ENCODE measurements at regions not wholly inside any gene's neighbourhood (a gene's known extent, or its start where the extent isn't known, plus 50 kb on each side); places are given as distances from the start of the nearest gene placed in this dataset.

GRCh38 chr7:148950806-148951205 is 66.7 kb upstream of the EZH2 start:
- no peak for ATAC-seq
- intact Hi-C loops (cut with micrococcal nuclease; ENCODE audit: unreplicated experiment), result no loop called here
- Histone ChIP-seq H3K9ac (ENCODE audit: insufficient read depth, low read depth, low read length) (no peak overlapping the region), H3K27ac (ENCODE audit: extremely low read length, insufficient read depth, low read length) (no peak overlapping the region), H3K4me1 (ENCODE audit: insufficient read depth, low read length) (peaks cover 20% of the 10 kb centered on the region), H3K79me2 (ENCODE audit: insufficient read depth, low read length) (no peaks in the 10 kb centered on the region), H3K36me3 (replicated peaks in 1 of 2; ENCODE audit: control insufficient read depth in 1 of 2, insufficient read depth in 2 of 2, low read length in 2 of 2) (no peaks in the 10 kb centered on the region), H3K27me3 (ENCODE audit: control insufficient read depth in 1 of 2, insufficient read depth in 2 of 2, low read length in 2 of 2) (no peaks in the 10 kb centered on the region; a peak in 1 of 5 replicates), H3K9me3 (ENCODE audit: low read length) (no peaks in the 10 kb centered on the region), H3K4me2 (ENCODE audit: low read depth, low read length) (no peak overlapping the region), H2AFZ (ENCODE audit: low read length) (no peak overlapping the region), H4K20me1 (ENCODE audit: insufficient read depth, low read length) (no peaks in the 10 kb centered on the region), H3K4me3 (replicated peaks in 1 of 3; ENCODE audit: insufficient read depth in 1 of 3, low read depth in 2 of 3, low read length in 3 of 3) (no peak overlapping the region)
- WGBS (ENCODE audit: low lambda C conversion rate), result 40% methylated on average over 4 of the region's 4 CpGs
- in situ Hi-C loops (cut with HindIII; ENCODE audit: extremely low pct_ligation_motif_present, low pct_unique_long_range_greater_than_20kb), result loop anchor here (25.0 kb wide), 1 partner anchor 689 kb away; no protein-coding TSS in a partner anchor
- CTCF ChIA-PET (ENCODE audit: low intra/inter-chr PET ratio, low total read pairs), result no interaction called here
- BruUV-seq (replicated peaks), result no TSS peak
- no peak for FAIRE-seq
- POLR2A ChIA-PET, result no interaction called here
- DNase-seq (ENCODE audit: low spot score), result no peak
- TF ChIP-seq ISL2 (CRISPR knock-in tag; IDR thresholded peaks at IDR 0.05) (no peak), FOXP1 (IDR thresholded peaks at IDR 0.05) (no peak), FOXP1 (CRISPR knock-in tag; IDR thresholded peaks at IDR 0.05) (no peak), CBX1 (IDR thresholded peaks at IDR 0.05; ENCODE audit: low read depth) (no peak), U2AF1 (optimal IDR thresholded peaks at IDR 0.05; ENCODE audit: low read depth, low read length) (no peak), IRF1 (CRISPR knock-in tag; IDR thresholded peaks at IDR 0.05; ENCODE audit: low read depth) (no peak), BCL6 (CRISPR knock-in tag; IDR thresholded peaks at IDR 0.05) (no peak), YEATS2 (CRISPR knock-in tag; IDR thresholded peaks at IDR 0.05; ENCODE audit: borderline replicate concordance) (no peak), DBP (CRISPR knock-in tag; IDR thresholded peaks at IDR 0.05; ENCODE audit: not compliant biosample characterization) (no peak)
- TF ChIP-seq, protein P1, sequence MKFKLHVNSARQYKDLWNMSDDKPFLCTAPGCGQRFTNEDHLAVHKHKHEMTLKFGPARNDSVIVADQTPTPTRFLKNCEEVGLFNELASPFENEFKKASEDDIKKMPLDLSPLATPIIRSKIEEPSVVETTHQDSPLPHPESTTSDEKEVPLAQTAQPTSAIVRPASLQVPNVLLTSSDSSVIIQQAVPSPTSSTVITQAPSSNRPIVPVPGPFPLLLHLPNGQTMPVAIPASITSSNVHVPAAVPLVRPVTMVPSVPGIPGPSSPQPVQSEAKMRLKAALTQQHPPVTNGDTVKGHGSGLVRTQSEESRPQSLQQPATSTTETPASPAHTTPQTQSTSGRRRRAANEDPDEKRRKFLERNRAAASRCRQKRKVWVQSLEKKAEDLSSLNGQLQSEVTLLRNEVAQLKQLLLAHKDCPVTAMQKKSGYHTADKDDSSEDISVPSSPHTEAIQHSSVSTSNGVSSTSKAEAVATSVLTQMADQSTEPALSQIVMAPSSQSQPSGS (CRISPR knock-in tag; IDR thresholded peaks at IDR 0.05), result no peak
